ENCODE measurements at regions not wholly inside any gene's neighbourhood (a gene's known extent, or its start where the extent isn't known, plus 50 kb on each side); places are given as distances from the start of the nearest gene placed in this dataset.

GRCh38 chr10:22103701-22104470, 100.4 kb upstream of the DNAJC1 start:
- TF ChIP-seq, protein P1, sequence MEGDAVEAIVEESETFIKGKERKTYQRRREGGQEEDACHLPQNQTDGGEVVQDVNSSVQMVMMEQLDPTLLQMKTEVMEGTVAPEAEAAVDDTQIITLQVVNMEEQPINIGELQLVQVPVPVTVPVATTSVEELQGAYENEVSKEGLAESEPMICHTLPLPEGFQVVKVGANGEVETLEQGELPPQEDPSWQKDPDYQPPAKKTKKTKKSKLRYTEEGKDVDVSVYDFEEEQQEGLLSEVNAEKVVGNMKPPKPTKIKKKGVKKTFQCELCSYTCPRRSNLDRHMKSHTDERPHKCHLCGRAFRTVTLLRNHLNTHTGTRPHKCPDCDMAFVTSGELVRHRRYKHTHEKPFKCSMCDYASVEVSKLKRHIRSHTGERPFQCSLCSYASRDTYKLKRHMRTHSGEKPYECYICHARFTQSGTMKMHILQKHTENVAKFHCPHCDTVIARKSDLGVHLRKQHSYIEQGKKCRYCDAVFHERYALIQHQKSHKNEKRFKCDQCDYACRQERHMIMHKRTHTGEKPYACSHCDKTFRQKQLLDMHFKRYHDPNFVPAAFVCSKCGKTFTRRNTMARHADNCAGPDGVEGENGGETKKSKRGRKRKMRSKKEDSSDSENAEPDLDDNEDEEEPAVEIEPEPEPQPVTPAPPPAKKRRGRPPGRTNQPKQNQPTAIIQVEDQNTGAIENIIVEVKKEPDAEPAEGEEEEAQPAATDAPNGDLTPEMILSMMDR (IDR thresholded peaks at IDR 0.05; ENCODE audit: low read length), result peak; percentile 51
- no peak for TF ChIP-seq EZH2 (IDR thresholded peaks at IDR 0.05; ENCODE audit: borderline replicate concordance, low read length)

Data from OCI-LY1 (cell line).